ENCODE measurements at regions not wholly inside any gene's neighbourhood (a gene's known extent, or its start where the extent isn't known, plus 50 kb on each side); places are given as distances from the start of the nearest gene placed in this dataset.

- no peak for DNase-seq (ENCODE audit: low read depth, low spot score)
- TF ChIP-seq CTCF (conservative IDR thresholded peaks at IDR 0.05), result no peak
- H3K36me3 Mint-ChIP-seq (ENCODE audit: low read depth), result peaks cover 2% of the 10 kb centered on the region
- no peak overlapping the region for H3K4me3 Mint-ChIP-seq
- no peak overlapping the region for H3K27ac Mint-ChIP-seq (ENCODE audit: unreplicated experiment)
- H3K9me3 Mint-ChIP-seq, result peaks cover 4% of the 10 kb centered on the region
- H3K4me1 Mint-ChIP-seq, result no peaks in the 10 kb centered on the region
- H3K27me3 Mint-ChIP-seq (ENCODE audit: low read depth), result no peaks in the 10 kb centered on the region
Measured at GRCh38 chr14:55846826-55847446, 266.9 kb downstream of the KTN1 start.

- Mint-ChIP-seq H3K4me3 (no peak overlapping the region), H3K4me1 (no peaks in the 10 kb centered on the region), H3K27me3 (ENCODE audit: low read depth) (no peaks in the 10 kb centered on the region), H3K27ac (ENCODE audit: unreplicated experiment) (no peak overlapping the region), H3K36me3 (ENCODE audit: low read depth) (peaks cover 2% of the 10 kb centered on the region), H3K9me3 (peaks cover 4% of the 10 kb centered on the region)
- DNase-seq (ENCODE audit: low read depth, low spot score), result no peak
- TF ChIP-seq CTCF (conservative IDR thresholded peaks at IDR 0.05), result no peak
Measured at GRCh38 chr14:55847766-55848165, 267.8 kb downstream of the KTN1 start.

GRCh38 chr14:55848964-55849363 is 269.0 kb downstream of the KTN1 start:
- Mint-ChIP-seq H3K27me3 (ENCODE audit: low read depth) (no peaks in the 10 kb centered on the region), H3K36me3 (ENCODE audit: low read depth) (peaks cover 2% of the 10 kb centered on the region), H3K4me1 (no peaks in the 10 kb centered on the region), H3K4me3 (no peak overlapping the region), H3K9me3 (peaks cover 4% of the 10 kb centered on the region), H3K27ac (ENCODE audit: unreplicated experiment) (no peak overlapping the region)
- no peak for DNase-seq (ENCODE audit: low read depth, low spot score)
- TF ChIP-seq CTCF (conservative IDR thresholded peaks at IDR 0.05), result no peak

- H3K4me1 Mint-ChIP-seq, result no peaks in the 10 kb centered on the region
- DNase-seq (ENCODE audit: low read depth, low spot score), result no peak
- H3K27ac Mint-ChIP-seq (ENCODE audit: unreplicated experiment), result no peak overlapping the region
- H3K9me3 Mint-ChIP-seq, result peaks cover 4% of the 10 kb centered on the region
- H3K27me3 Mint-ChIP-seq (ENCODE audit: low read depth), result no peaks in the 10 kb centered on the region
- H3K36me3 Mint-ChIP-seq (ENCODE audit: low read depth), result peaks cover 2% of the 10 kb centered on the region
- H3K4me3 Mint-ChIP-seq, result no peak overlapping the region
- no peak for TF ChIP-seq CTCF (conservative IDR thresholded peaks at IDR 0.05)
Measured at GRCh38 chr14:55849833-55850232, 268.4 kb upstream of the PELI2 start.

- no peak for DNase-seq (ENCODE audit: low read depth, low spot score)
- Mint-ChIP-seq H3K9me3 (peaks cover 4% of the 10 kb centered on the region), H3K4me1 (no peaks in the 10 kb centered on the region), H3K27ac (ENCODE audit: unreplicated experiment) (no peak overlapping the region), H3K4me3 (no peak overlapping the region), H3K27me3 (ENCODE audit: low read depth) (no peaks in the 10 kb centered on the region), H3K36me3 (ENCODE audit: low read depth) (no peaks in the 10 kb centered on the region)
- no peak for TF ChIP-seq CTCF (conservative IDR thresholded peaks at IDR 0.05)
Measured at GRCh38 chr14:55850825-55851241, 267.4 kb upstream of the PELI2 start.
